ENCODE measurements at regions not wholly inside any gene's neighbourhood (a gene's known extent, or its start where the extent isn't known, plus 50 kb on each side); places are given as distances from the start of the nearest gene placed in this dataset.

GRCh38 chr12:98328467-98328866 is 186.9 kb upstream of the TMPO start (continued):
- TF ChIP-seq FOS (IDR thresholded peaks at IDR 0.05; ENCODE audit: borderline replicate concordance, extremely low read depth, insufficient read length) = no peak
- TF ChIP-seq SMAD5 (IDR thresholded peaks at IDR 0.05; ENCODE audit: low read depth) = no peak

- in situ Hi-C loops (cut with MboI) = no loop called here
- H2AFZ ChIP-seq (ENCODE audit: control insufficient read depth, low read depth, low read length) = no peak overlapping the region
- no peaks in the 10 kb centered on the region; the same call in 2 of the 3 replicates for H3K9me3 ChIP-seq (replicated peaks; ENCODE audit: control insufficient read depth, insufficient read depth, low read length)
- H4K20me1 ChIP-seq (ENCODE audit: control insufficient read depth, insufficient read depth) = no peaks in the 10 kb centered on the region
- no peak overlapping the region for H3K9ac ChIP-seq (ENCODE audit: control insufficient read depth, insufficient read depth, low read length)
- no peak overlapping the region for H3K4me3 ChIP-seq
- no peaks in the 10 kb centered on the region for H3K27me3 ChIP-seq (replicated peaks in 1 of 2; ENCODE audit: control insufficient read depth in 2 of 2, insufficient read depth in 2 of 2, low read length in 1 of 2)
- no peak for DNase-seq (ENCODE audit: low read depth, low spot score)
- ChIA-PET SMC1A (ENCODE audit: uncharacterized antibody, unreplicated experiment) (interaction anchor here (0.8 to 9.4 kb wide), 19 partner anchors 11 to 369 kb away, joined by 3 to 79 read pairs (median 5); no protein-coding TSS in a partner anchor), CTCF (interaction anchor here (1.2 to 4.1 kb wide), 4 partner anchors 13 to 367 kb away, joined by 3 to 16 read pairs (median 3); no protein-coding TSS in a partner anchor), RAD21 (ENCODE audit: unreplicated experiment) (interaction anchor here (0.6 to 3.5 kb wide), 14 partner anchors 8 to 197 kb away, joined by 3 to 15 read pairs (median 4); no protein-coding TSS in a partner anchor), POLR2A (interaction anchor here (1.0 to 1.5 kb wide), 3 partner anchors 69 to 154 kb away, joined by 3 to 10 read pairs (median 3); no protein-coding TSS in a partner anchor)
- H3K36me3 ChIP-seq (ENCODE audit: control insufficient read depth in 2 of 2, insufficient read depth in 2 of 2, low read length in 1 of 2) = peaks cover 0 to 2% of the 10 kb centered on the region in 2 experiments; a peak in 1 of 4 replicates
- peaks cover 2% of the 10 kb centered on the region for H3K4me1 ChIP-seq (ENCODE audit: control insufficient read depth, insufficient read depth, low read length)
- no peak overlapping the region for H3K27ac ChIP-seq (ENCODE audit: control insufficient read depth, insufficient read depth)
- BruUV-seq (replicated peaks) = no TSS peak
- H3K79me2 ChIP-seq (ENCODE audit: control insufficient read depth, insufficient read depth, low read length) = no peaks in the 10 kb centered on the region
- 12% methylated on average over 5 of the region's 5 CpGs for WGBS (ENCODE audit: insufficient coverage, insufficient replicate concordance, low lambda C conversion rate, missing lambda C conversion rate)
- no peak overlapping the region for H3K4me2 ChIP-seq (ENCODE audit: control insufficient read depth, insufficient read depth)
- no peak for TF ChIP-seq STAT3 (IDR thresholded peaks at IDR 0.05; ENCODE audit: low read depth, low read length)
- no peak for TF ChIP-seq HCFC1 (IDR thresholded peaks at IDR 0.05; ENCODE audit: low read length)
- TF ChIP-seq IKZF1 (conservative IDR thresholded peaks at IDR 0.05) = peak; percentile 63; the same call in 1 of the 2 replicates
- peak; percentile 46 to 55; a peak in 2 of 4 replicates for TF ChIP-seq IKZF2 (IDR thresholded peaks at IDR 0.05)
- TF ChIP-seq PKNOX1 (IDR thresholded peaks at IDR 0.05) = no peak
- TF ChIP-seq KAT2A (conservative IDR thresholded peaks at IDR 0.05; ENCODE audit: control insufficient read depth, low read depth, low read length) = no peak
- 0 out of 2 replicates have a peak, but pooled peaks have one; percentile 17 for TF ChIP-seq MTA2 (IDR thresholded peaks at IDR 0.05; ENCODE audit: low read depth)
- 0 out of 2 replicates have a peak, but pooled peaks have one; percentile 15 for TF ChIP-seq DPF2 (IDR thresholded peaks at IDR 0.05)
- TF ChIP-seq E4F1 (IDR thresholded peaks at IDR 0.05; ENCODE audit: borderline replicate concordance, partially characterized antibody) = no peak
- peak in 1 of 2 experiments; percentile 76; a peak in 2 of 4 replicates for TF ChIP-seq BHLHE40 (IDR thresholded peaks at IDR 0.05; ENCODE audit: borderline replicate concordance in 1 of 2, low read depth in 2 of 2, low read length in 1 of 2)
- intact Hi-C loops (cut with micrococcal nuclease; ENCODE audit: unreplicated experiment) = no loop called here
- no peak for FAIRE-seq
- ATAC-seq = peak; percentile 16
Measured at GRCh38 chr12:98329589-98329988, 185.8 kb upstream of the TMPO start.
